ENCODE measurements at regions not wholly inside any gene's neighbourhood (a gene's known extent, or its start where the extent isn't known, plus 50 kb on each side); places are given as distances from the start of the nearest gene placed in this dataset.

DNA sequence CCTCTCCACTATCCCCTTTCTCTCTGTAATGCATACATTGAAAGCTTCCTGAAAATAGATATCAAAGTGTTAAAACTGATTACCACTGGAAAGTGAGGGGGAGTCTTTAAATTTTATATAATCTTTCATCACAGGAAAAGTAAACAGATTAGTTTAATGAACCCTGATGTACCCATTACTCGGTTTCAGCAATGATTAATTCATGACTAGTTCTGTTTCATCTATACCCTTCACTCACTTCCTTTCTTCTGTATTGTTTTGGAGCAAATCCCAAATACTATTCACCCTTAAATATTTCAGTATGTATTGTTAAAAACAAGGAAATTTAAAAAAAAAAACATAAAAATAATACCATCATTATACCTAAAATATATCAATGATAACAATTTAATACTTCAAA lies 67.3 kb upstream of the TMCC3 start:
- DNase-seq, result no peak

DNA sequence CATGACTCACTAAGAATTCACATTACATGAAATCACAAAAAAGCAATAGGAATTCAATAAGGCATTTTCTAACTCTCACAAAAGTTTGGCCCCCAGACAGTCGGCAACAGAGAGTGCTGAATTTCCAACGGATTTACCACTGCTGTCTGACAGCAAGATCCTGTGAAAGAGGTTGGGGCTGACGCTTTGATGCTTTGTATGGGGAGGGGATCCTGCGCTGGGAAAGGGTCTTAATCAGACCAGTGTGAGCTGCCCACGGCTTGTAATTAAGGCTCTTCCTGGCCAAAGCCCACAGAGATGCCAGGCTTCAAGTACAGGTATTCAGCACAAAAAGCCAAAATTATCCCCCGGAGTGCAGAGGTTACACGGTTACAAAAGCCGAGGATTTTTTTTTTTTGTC lies 66.8 kb upstream of the TMCC3 start:
- no peak for DNase-seq

DNA sequence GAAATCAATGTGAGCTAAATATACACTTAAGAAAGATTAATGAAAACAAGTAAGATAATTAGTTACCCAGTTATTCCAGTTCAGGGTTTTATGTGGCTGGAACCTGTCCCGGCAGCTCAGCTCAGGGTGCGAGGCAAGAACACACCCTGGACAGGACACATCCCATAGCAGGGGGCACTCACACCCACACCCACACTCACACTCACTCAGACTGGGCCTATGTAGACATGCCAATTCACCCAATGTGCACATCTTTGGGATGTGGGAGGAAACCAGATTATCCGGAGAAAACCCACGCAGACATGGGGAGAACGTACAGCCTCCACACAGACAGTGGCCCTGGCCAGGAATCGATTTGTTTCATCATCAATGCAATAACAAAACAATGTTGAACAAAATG lies 66.0 kb upstream of the TMCC3 start:
- no peak for DNase-seq

DNA sequence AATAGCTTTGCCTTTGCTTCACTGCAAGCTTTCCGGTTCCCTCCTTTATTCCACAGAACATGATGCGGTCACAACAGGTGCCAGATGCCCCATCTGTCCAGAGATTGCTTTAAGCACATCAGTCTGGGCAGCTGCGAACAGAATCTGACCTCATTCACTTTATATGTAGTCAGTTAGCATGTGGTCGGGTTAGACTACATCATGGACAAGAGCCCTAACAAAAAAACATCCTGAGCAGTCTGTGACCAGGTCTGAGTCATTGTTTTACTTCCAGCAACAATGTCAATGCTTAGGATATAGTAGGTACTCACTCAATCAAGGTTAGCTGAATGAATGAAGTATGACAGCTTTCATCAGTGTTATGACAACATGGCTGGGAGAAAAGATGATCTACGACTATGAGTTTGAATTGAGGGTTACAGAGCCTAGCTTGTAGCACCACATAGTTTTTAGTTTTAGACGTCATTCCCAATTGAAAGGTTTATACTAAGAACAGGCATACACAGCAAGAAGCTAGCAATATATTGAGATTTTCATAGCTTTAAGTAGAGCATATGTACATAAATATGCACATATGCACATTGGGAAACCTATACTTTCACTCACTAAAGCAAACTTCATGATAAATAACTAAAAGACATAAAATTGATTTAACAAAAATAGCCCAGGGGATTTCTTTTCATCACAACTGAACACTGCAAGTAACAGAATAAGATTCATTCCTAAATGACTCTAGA lies 64.2 kb upstream of the TMCC3 start:
- no peak for DNase-seq

DNA sequence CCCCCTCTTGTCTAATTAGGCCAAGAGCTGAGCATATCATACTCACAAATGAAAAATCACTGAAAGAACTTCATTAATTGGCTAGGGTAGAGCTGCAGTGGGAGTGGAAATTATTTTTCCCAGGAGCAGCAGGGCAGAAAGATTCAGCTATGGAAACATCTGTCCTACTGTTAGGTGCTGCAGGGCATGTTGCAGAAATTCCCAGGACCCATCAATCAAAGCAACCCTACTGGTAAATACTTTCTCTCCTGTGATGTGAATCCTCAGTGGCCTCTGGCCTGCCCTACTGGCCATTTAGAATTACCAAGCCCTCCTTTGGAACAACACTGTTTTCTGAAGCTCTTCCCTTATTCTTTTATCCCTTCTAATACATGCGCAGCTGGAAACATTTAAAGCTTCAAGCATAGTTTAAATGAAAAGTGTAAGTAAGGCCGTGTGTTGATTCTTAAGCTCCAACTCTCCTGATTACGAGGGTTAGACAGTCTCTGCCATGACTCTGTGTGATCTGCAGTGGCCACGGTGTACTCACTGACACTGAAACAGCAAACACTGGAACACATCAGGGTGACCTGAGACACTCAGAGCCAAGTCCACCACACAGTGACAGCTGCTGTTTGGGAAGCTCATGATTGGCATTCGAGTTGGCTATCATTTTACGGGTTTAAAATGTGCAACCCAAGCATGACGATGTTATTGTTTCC lies 62.6 kb upstream of the TMCC3 start:
- no peak for DNase-seq

DNA sequence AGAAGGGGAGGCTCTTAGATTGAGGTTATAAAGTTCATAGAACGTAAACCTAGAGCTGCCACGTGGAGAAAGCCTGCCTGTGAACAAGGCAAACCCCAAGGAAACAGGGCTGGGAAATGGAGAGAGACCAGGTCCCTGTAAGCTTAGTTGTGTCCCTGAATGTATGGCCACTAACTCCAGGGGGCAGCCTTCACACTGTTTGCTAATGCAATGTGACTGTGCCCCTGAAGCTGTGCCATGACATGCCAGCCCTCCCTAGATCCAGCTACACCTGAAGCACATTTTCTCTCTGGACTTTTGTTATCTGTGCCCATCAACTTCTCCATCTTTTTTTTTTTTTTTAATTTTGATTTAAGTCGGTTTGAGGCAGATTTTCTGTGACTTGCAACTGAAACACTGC lies 60.6 kb upstream of the TMCC3 start:
- peak in 2 of 58 donors; percentile 3 to 5 for DNase-seq

DNA sequence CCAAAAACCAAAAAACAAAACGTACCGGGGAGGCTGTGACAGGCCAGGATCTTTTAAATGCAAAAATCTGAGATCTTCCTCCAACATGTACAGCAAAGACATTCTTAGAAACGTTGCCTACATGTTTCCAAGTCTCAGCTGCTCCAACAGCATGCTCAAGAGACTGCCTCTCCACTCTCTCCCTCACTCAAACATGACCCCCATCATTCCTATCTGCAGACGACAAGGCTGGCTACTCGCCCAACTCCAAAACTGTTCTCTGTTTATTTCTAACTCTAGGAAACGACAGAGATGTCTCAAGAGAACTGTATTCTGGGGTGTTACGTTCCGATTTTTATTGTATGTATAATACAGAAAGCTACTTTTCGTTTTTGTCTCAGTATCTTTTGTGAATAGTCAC lies 57.5 kb upstream of the TMCC3 start:
- peak in 1 of 58 donors; percentile 8 for DNase-seq

DNA sequence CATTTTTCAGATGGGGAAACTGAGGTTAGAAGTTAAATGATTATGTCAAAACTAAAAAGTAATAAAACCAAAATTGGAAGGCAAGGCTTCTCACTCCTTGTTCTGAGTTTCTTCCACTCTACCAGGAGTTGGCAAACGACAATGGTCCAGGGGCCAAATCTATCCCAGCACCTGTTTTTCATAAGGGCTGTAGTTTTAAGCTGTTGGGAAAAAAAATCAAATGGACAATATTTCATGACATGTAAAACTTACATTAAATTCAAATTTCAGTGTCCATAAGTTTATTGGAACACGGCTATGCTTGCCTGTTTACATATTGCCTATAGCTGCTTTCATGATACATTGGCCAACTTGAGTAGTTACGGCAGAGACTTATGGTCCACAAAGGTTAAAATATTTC lies 56.7 kb upstream of the TMCC3 start:
- DNase-seq, result no peak

DNA sequence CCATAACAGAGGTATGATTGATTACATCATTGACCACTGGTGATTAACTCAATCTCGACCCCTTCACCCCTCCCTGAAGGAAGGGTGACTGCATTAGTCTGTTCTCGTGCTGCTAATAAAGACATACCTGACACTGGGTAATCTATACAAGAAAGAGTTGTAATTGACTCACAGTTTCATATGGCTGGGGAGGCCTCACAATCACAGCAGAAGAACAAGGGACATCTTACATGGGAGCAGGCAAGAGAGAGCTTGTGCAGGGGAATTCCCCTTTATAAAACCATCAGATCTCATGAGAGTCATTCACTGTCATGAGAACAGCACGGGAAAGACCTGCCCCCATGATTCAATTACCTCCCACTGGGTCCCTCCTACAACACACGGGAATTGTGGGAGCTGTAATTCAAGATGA lies 55.9 kb upstream of the TMCC3 start:
- no peak for DNase-seq

DNA sequence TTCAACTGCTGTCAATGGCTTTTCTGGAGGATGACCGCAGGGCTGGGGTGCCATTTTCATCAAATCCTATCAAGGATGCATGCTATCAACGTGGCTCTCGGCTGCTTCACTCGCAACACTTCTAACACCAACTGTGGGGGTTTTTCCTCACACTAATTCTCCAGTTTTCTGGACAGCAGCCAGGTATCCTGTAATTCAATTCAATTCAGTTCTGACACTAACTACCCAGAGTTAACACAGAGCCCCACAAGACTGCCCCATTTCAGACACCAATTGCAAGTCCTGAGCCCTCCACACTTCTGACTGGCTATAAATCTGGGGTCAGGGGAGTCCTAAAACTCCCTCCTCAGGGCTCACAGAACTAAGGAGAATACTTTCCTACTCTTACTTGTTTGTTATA lies 55.3 kb upstream of the TMCC3 start:
- DNase-seq, result no peak

DNA sequence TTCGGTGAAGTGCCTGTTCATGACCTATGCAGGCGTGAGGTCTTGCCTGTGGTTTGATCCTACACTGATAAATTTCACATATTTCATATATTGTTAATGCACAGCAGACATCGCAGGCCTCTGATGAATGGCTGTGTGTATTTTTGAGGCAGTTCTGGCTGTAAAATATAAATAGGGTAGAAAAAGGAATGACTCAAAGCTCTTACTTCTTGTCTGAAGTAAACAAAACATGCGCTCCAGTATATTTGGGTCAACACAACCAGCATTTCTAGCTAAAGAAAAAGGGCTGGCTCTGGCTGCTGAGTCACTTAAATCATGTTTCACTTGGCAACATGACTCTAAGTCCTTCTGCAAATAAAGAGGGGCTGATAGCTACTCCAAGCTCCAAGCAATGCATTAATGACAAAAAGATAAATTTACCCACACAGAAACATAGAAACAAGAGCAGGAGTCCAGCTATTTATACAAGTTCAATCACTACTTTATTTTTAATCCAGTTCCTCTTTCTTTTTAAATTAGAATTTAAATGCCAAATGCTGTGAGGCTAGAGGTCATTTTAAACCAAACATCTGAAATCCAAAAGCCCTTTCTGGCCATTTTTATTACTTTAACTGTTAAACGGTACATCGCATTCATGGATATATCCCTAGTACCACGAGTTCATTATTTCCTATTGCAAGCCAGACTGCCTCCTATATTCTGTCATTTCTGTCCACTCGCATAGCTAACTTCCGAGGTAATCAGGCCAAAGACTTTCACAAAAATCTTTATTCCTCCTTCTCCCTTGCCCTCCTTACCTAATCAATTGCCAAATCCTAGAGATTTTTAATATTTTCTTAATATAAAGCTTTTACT lies 54.3 kb upstream of the TMCC3 start:
- peak in 3 of 58 donors; percentile 4 to 20 (median 5) for DNase-seq

DNA sequence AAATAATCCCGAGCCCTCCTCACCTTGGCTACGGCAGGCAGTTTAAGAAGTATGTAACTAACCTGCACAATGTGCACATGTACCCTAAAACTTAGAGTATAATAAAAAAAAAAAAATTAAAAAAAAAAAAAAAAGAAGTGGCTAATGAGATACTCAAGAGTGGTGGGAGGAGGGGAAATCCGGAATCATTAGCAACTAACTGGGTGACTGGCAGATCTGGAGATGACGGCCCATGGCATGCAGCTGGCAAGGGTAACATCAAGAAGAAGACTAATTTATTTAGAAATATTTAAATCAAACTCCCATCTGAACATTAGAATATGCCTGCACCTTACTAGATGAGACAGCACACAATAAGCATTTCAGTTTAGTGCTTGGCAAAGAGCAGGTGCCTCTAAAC lies 52.3 kb upstream of the TMCC3 start:
- no peak for DNase-seq

DNA sequence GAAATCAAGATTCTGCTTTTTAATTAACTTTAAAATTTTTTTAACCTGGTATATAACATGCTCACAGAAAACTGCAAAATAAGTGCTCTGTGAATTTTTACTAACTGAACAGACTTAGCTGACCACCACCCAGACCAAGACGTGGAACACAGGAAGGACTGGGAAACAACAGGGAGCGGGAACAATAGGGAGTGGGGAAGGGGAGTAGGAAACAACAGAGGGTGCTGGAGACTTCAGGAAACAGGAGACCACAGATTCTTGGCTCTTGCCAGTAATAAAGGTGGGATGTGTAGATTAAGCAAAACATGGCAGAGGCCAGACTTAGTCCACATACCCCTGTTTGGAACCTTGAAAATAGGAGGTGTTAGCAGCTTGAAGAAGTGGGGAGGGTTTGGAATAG lies 51.4 kb upstream of the TMCC3 start:
- no peak for DNase-seq

DNA sequence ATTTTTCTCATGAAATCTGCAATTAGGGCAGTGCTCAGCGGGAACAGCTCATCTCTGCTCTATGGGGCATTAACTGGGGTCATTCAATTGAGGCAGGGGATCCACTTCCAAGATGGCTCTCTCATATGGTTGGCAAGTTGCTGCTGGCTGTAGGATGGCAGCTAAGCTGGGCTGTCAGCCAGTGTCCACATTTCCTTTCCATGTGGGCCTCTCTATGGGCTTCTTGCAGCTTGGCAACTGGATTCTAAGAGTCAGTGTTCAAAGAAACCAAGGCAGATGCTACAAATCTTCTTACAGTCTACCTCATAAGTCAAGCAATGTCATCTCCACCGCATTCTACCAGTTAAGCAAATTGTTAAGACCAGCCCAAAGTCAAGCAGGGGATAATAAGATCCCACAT lies 50.3 kb upstream of the TMCC3 start:
- DNase-seq, result no peak
